H1 (cell line): ENCODE measurements at regions not wholly inside any gene's neighbourhood (a gene's known extent, or its start where the extent isn't known, plus 50 kb on each side); places are given as distances from the start of the nearest gene placed in this dataset.

Experiments
- CTCF ChIA-PET: fragments of 300-600 bp; sonication (Branson Sonifier 250); formaldehyde crosslinking; loops from one replicate; lab custom pipeline; 2021; ENCODE audit not compliant: partially characterized antibody; lab: Charles Lee
- POLR2A ChIA-PET: fragments of 300-600 bp; sonication (Branson Sonifier 250); formaldehyde crosslinking; loops from one replicate; lab custom pipeline; 2021; ENCODE audit warnings: inconsistent platforms; ENCODE audit not compliant: partially characterized antibody; lab: Charles Lee
- DNase-seq, 2 experiments: peaks; one replicate each; pipeline versions ENCODE4 v3.0.0 to v3.0.0-alpha.2; 2010 to 2022; ENCODE audit warnings: low spot score in 2 of 2, low read depth in 1 of 2, mixed read lengths in 1 of 2
- FAIRE-seq: peaks from 2 replicates; lab custom pipeline; 2011; peaks lifted over from hg19 to GRCh38; lab: Jason Lieb, UNC
- H2AFZ ChIP-seq: 2 replicates; pipeline ENCODE4 v1.8.1; 2012; ENCODE audit warnings: low read length, inconsistent platforms
- H2AK5ac ChIP-seq: 2 replicates; pipeline ENCODE4 v1.6.1; 2013; ENCODE audit warnings: low read depth, low read length
- H2BK120ac ChIP-seq: replicated peaks from 2 replicates; pipeline ENCODE3; 2013; ENCODE audit warnings: low read depth, low read length, inconsistent platforms
- H2BK12ac ChIP-seq: 2 replicates; pipeline ENCODE4 v1.6.1; 2013; ENCODE audit warnings: low read depth, low read length
- H2BK15ac ChIP-seq: 2 replicates; pipeline ENCODE4 v1.6.1; 2013; ENCODE audit warnings: low read length
- H2BK20ac ChIP-seq: 2 replicates; pipeline ENCODE4 v1.6.1; 2013; ENCODE audit warnings: low read length
- H2BK5ac ChIP-seq: 2 replicates; pipeline ENCODE4 v1.6.1; 2013; ENCODE audit warnings: low read depth, low read length
- H3K14ac ChIP-seq: 2 replicates; pipeline ENCODE4 v1.6.1; 2013; ENCODE audit warnings: inconsistent platforms; ENCODE audit not compliant: insufficient read length
- H3K18ac ChIP-seq: 2 replicates; pipeline ENCODE4 v1.6.1; 2013; ENCODE audit warnings: low read length; ENCODE audit errors: extremely low read depth
- H3K23ac ChIP-seq: 2 replicates; pipeline ENCODE4 v1.6.1; 2013; ENCODE audit warnings: inconsistent platforms; ENCODE audit not compliant: insufficient read length
- H3K23me2 ChIP-seq: 2 replicates; pipeline ENCODE4 v1.6.1; 2013; ENCODE audit warnings: low read depth, low read length
- H3K27ac ChIP-seq: 2 replicates; pipeline ENCODE4 v1.6.1; 2011; ENCODE audit warnings: low read depth, low read length, inconsistent platforms
- H3K27me3 ChIP-seq, 4 experiments: replicated peaks in 1 of 4; 1 replicate in 1 of 4; 2 replicates in 3 of 4; pipeline versions ENCODE4 v1.6.1 to v1.8.1; 2011 to 2013; ENCODE audit warnings: low read length in 3 of 4, mild to moderate bottlenecking in 3 of 4, inconsistent platforms in 2 of 4, mixed read lengths in 2 of 4, moderate library complexity in 1 of 4; ENCODE audit not compliant: control insufficient read depth in 3 of 4, insufficient read depth in 3 of 4; ENCODE audit errors: extremely low read depth in 1 of 4
- H3K36me3 ChIP-seq, 4 experiments: 2 replicates each; pipeline versions ENCODE4 v1.6.1 to v1.8.1; 2011 to 2013; ENCODE audit warnings: mild to moderate bottlenecking in 4 of 4, low read length in 3 of 4, moderate library complexity in 2 of 4, control low read depth in 1 of 4, inconsistent platforms in 1 of 4; ENCODE audit not compliant: insufficient read depth in 4 of 4, control insufficient read depth in 2 of 4
- H3K4ac ChIP-seq: replicated peaks from 2 replicates; pipeline ENCODE3; 2013; ENCODE audit warnings: low read length, low read depth, mixed read lengths, inconsistent platforms; ENCODE audit not compliant: insufficient read length
- H3K4me1 ChIP-seq, 4 experiments: replicated peaks in 1 of 4; 1 replicate in 1 of 4; 2 replicates in 3 of 4; pipeline versions ENCODE4 v1.6.1 to v1.8.1; 2011 to 2013; ENCODE audit warnings: low read length in 3 of 4, inconsistent platforms in 2 of 4, mixed read lengths in 1 of 4; ENCODE audit not compliant: insufficient read depth in 4 of 4, control insufficient read depth in 3 of 4
- H3K4me2 ChIP-seq, 2 experiments: 2 replicates each; pipeline versions ENCODE4 v1.6.1 to v1.8.1; 2011 to 2013; ENCODE audit warnings: low read depth in 2 of 2, low read length in 2 of 2, control low read depth in 1 of 2, inconsistent platforms in 1 of 2, mild to moderate bottlenecking in 1 of 2; ENCODE audit not compliant: insufficient read depth in 1 of 2
- H3K4me3 ChIP-seq, 4 experiments: fragments of 200-600, 300-600 bp in 1 of 4; sonication (generic), shearing (Covaris generic), sonication (Bioruptor Twin) in 1 of 4; 2 replicates each; pipeline versions ENCODE4 v1.5.1 to v1.8.1; 2011 to 2016; ENCODE audit warnings: low read length in 4 of 4, low read depth in 3 of 4, control low read depth in 2 of 4, inconsistent platforms in 2 of 4, mild to moderate bottlenecking in 2 of 4, mixed read lengths in 1 of 4, moderate library complexity in 1 of 4; ENCODE audit not compliant: insufficient read depth in 2 of 4; ENCODE audit errors: extremely low read depth in 1 of 4
- H3K56ac ChIP-seq: replicated peaks from 2 replicates; pipeline ENCODE3; 2013; ENCODE audit warnings: low read depth, mild to moderate bottlenecking, mixed read lengths, low read length, inconsistent platforms; ENCODE audit not compliant: insufficient read length
- H3K79me1 ChIP-seq: 2 replicates; pipeline ENCODE4 v1.6.1; 2013; ENCODE audit warnings: low read depth, low read length, control low read depth
- H3K79me2 ChIP-seq, 2 experiments: 2 replicates each; pipeline versions ENCODE4 v1.6.1 to v1.8.1; 2012 to 2013; ENCODE audit warnings: low read length in 2 of 2, mild to moderate bottlenecking in 2 of 2, inconsistent platforms in 1 of 2; ENCODE audit not compliant: insufficient read depth in 2 of 2, control insufficient read depth in 1 of 2
- H3K9ac ChIP-seq, 4 experiments: replicated peaks in 1 of 4; 1 replicate in 1 of 4; 2 replicates in 3 of 4; pipeline versions ENCODE4 v1.6.1 to v1.8.1; 2011 to 2013; ENCODE audit warnings: low read depth in 3 of 4, low read length in 3 of 4, control low read depth in 2 of 4, mild to moderate bottlenecking in 2 of 4, moderate library complexity in 2 of 4, inconsistent platforms in 1 of 4; ENCODE audit errors: extremely low read depth in 1 of 4
- H3K9me3 ChIP-seq, 2 experiments: 2 replicates each; pipeline versions ENCODE4 v1.6.1 to v1.8.1; 2012 to 2013; ENCODE audit warnings: mild to moderate bottlenecking in 2 of 2, moderate library complexity in 2 of 2, control low read depth in 1 of 2, inconsistent platforms in 1 of 2, low read depth in 1 of 2, low read length in 1 of 2, mixed read lengths in 1 of 2; ENCODE audit not compliant: insufficient read depth in 2 of 2
- H4K20me1 ChIP-seq, 2 experiments: replicated peaks in 1 of 2; 2 replicates each; pipeline versions ENCODE3 to v1.8.1; 2011 to 2013; ENCODE audit warnings: inconsistent platforms in 2 of 2, low read length in 2 of 2, mild to moderate bottlenecking in 1 of 2; ENCODE audit not compliant: insufficient read depth in 2 of 2, control insufficient read depth in 1 of 2
- H4K5ac ChIP-seq: 2 replicates; pipeline ENCODE4 v1.6.1; 2013; ENCODE audit warnings: low read length, low read depth, mixed read lengths, inconsistent platforms; ENCODE audit not compliant: insufficient read length
- H4K8ac ChIP-seq: 2 replicates; pipeline ENCODE4 v1.8.0; 2013; ENCODE audit warnings: mild to moderate bottlenecking, moderate library complexity, low read length, inconsistent platforms; ENCODE audit not compliant: insufficient read depth; ENCODE audit errors: extremely low read depth
- H4K91ac ChIP-seq: replicated peaks from 2 replicates; pipeline ENCODE3; 2013; ENCODE audit warnings: low read length, mixed read lengths, inconsistent platforms; ENCODE audit not compliant: insufficient read length
- CEBPB ChIP-seq: IDR thresholded peaks from 2 replicates; pipeline ENCODE4 v1.6.1; 2012; ENCODE audit warnings: low read depth, low read length
- CTCF ChIP-seq, 3 experiments: IDR thresholded peaks; 1 replicate in 2 of 3; 2 replicates in 1 of 3; pipeline versions ENCODE4 v1.5.1 to v1.6.1; 2011; ENCODE audit warnings: low read length in 3 of 3, mild to moderate bottlenecking in 3 of 3, inconsistent platforms in 2 of 3, low read depth in 1 of 3, moderate library complexity in 1 of 3; ENCODE audit not compliant: insufficient read depth in 1 of 3; ENCODE audit errors: control extremely low read depth in 1 of 3
- RFX5 ChIP-seq: IDR thresholded peaks from 2 replicates; pipeline ENCODE4 v1.6.1; 2011; ENCODE audit warnings: low read depth, low read length, improper control_type of control experiment, borderline replicate concordance
- SIX5 ChIP-seq: IDR thresholded peaks from 2 replicates; pipeline ENCODE4 v1.6.1; 2011; ENCODE audit warnings: mild to moderate bottlenecking, low read depth, low read length
- SRF ChIP-seq: IDR thresholded peaks from 2 replicates; pipeline ENCODE4 v1.6.1; 2011; ENCODE audit warnings: mild to moderate bottlenecking, low read depth, low read length, moderate library complexity
- TCF12 ChIP-seq: IDR thresholded peaks from 2 replicates; pipeline ENCODE4 v1.6.1; 2011; ENCODE audit warnings: low read depth, mild to moderate bottlenecking, low read length
- USF2 ChIP-seq: IDR thresholded peaks from 2 replicates; pipeline ENCODE4 v1.6.1; 2011; ENCODE audit warnings: low read length, improper control_type of control experiment
- WGBS, 2 experiments: shearing (Covaris generic) in 1 of 2; methylation state at CpG; one replicate each; pipeline versions ENCODE4 v1.1.6 to v1.1.7; 2013 to 2015; ENCODE audit warnings: low lambda C conversion rate in 2 of 2, mixed read lengths in 2 of 2, inconsistent platforms in 1 of 2, low coverage in 1 of 2, missing lambda C conversion rate in 1 of 2; ENCODE audit not compliant: insufficient replicate concordance in 2 of 2, insufficient coverage in 1 of 2, insufficient read length in 1 of 2; ENCODE audit errors: extremely low coverage in 1 of 2, missing lambda C conversion rate in 1 of 2; 5-methylcytosine and 5-hydroxymethylcytosine counted together

- no peak for TF ChIP-seq TCF12
These were observed 462.1 kb downstream of the BUD13 start (continued) for GRCh38 chr11:116310698-116311097.

GRCh38 chr11:116310226-116310625 is 462.6 kb downstream of the BUD13 start:
- no peak for TF ChIP-seq USF2
- TF ChIP-seq SIX5, result no peak
- TF ChIP-seq CTCF (IDR thresholded peaks at IDR 0.05; ENCODE audit: control extremely low read depth in 1 of 3, insufficient read depth in 1 of 3, low read depth in 1 of 3, low read length in 3 of 3), result no peak
- TF ChIP-seq SRF, result no peak
- no peak for TF ChIP-seq CEBPB
- no peak for TF ChIP-seq TCF12
- TF ChIP-seq RFX5, result no peak
- no peaks in the 10 kb centered on the region for H3K79me2 ChIP-seq
- H3K27me3 ChIP-seq, result no peaks in the 10 kb centered on the region
- no peak overlapping the region for H2AK5ac ChIP-seq
- no peak overlapping the region for H2BK12ac ChIP-seq
- no peak overlapping the region for H3K4me2 ChIP-seq
- H3K18ac ChIP-seq, result no peak overlapping the region
- H3K4me3 ChIP-seq, result no peak overlapping the region
- no peaks in the 10 kb centered on the region for H3K23me2 ChIP-seq
- no peak overlapping the region for H3K27ac ChIP-seq
- POLR2A ChIA-PET, result no interaction called here
- no peak overlapping the region for H2AFZ ChIP-seq
- no peak overlapping the region for H2BK20ac ChIP-seq
- no peak overlapping the region for H2BK5ac ChIP-seq
- H3K9me3 ChIP-seq, result no peaks in the 10 kb centered on the region
- no peaks in the 10 kb centered on the region for H3K79me1 ChIP-seq
- H2BK120ac ChIP-seq, result no peak overlapping the region
- H3K14ac ChIP-seq, result no peak overlapping the region
- H3K4ac ChIP-seq, result no peak overlapping the region
- H3K4me1 ChIP-seq, result peaks cover 0 to 6% (median 0%) of the 10 kb centered on the region in 4 experiments; a peak in 4 of 7 replicates
- no peak overlapping the region for H3K56ac ChIP-seq
- H3K36me3 ChIP-seq, result no peaks in the 10 kb centered on the region
- no peak overlapping the region for H4K91ac ChIP-seq
- H2BK15ac ChIP-seq, result no peak overlapping the region
- no peak for DNase-seq
- no peak for FAIRE-seq
- WGBS, 2 experiments, result 95% methylated on average over 8 of the region's 8 CpGs; no CpG with 5 or more reads in 1 of the 2 experiments
- no peak overlapping the region for H4K5ac ChIP-seq
- H3K9ac ChIP-seq, result no peak overlapping the region; a peak in 1 of 7 replicates
- H3K23ac ChIP-seq, result no peak overlapping the region
- CTCF ChIA-PET, result interaction anchor here (0.7 to 1.9 kb wide), 4 partner anchors 14 to 189 kb away, joined by 3 to 4 read pairs (median 3); no protein-coding TSS in a partner anchor
- no peaks in the 10 kb centered on the region for H4K20me1 ChIP-seq
- H4K8ac ChIP-seq, result no peak overlapping the region
